GM19395 (cell line): ENCODE measurements at regions not wholly inside any gene's neighbourhood (a gene's known extent, or its start where the extent isn't known, plus 50 kb on each side); places are given as distances from the start of the nearest gene placed in this dataset.
"Not testable (repeated sequence)": the region's sequence is repeated elsewhere in the genome, so short reads cannot be mapped to it uniquely, and the experiment has no call there.

Source experiments
- ATAC-seq: cut with Tn5 transposase; IDR thresholded peaks from one replicate; pipeline ENCODE4 v1.9.1; 2021; ENCODE audit warnings: mild to moderate bottlenecking, moderate library complexity; ENCODE audit not compliant: unreplicated experiment

DNA sequence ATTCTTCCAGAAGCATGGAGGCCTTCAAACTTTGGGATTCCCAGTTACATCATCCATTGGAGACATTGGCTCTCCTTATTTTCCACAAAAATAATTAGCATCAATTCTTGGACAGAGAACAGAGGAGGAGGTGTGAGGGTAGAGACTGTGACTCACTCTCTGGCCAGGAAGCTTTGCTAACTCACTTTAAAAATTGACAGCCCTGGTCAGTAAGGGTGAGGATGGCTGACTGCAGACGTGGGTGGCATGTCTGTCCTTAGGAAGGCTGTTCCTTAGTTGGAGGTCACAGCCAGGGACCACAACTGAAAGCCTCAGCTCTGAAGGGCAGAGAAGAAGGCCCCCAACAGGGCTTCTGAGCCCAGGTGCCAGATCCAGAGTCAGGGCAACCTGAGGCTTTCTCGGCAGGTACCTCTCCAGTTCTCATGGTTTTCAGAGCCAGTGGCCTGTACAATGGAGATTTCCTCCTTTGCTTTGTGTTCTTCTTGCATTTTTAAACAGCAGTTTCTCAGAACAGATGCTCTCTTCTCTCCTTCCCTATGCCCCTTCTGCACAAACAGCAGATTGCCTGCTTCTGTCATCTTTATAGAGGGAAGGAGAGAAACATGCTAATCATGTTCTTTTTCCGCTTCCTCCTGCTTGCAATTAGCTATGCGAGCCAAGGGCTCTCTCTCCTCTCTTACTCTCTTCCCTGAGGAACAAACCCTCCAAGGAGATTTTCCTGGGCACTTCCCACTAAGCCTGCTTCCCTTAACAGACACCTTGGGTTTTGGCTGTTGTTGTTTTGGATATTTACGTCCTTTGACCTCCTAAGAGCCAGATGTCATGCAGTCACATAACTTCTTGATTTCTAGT lies 92.5 kb upstream of the ZNF366 start:
- no peak for ATAC-seq

DNA sequence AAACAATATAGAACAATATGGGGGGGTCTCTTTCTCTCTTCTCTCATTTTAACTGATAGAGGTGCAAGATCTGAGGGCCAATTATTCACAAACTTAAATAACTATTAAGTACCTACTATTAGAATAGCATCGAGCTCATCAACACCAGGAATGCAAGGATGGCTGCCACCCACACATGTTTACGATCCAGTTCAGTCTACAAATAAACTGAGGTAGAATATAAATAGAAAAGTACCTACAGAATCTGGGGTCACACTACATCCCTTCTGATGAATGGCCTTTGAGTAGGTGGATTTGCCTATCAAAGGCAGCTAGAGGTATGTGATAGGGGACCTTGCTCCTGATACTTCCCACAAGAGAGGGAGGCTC lies 91.8 kb upstream of the ZNF366 start:
- ATAC-seq: no peak

DNA sequence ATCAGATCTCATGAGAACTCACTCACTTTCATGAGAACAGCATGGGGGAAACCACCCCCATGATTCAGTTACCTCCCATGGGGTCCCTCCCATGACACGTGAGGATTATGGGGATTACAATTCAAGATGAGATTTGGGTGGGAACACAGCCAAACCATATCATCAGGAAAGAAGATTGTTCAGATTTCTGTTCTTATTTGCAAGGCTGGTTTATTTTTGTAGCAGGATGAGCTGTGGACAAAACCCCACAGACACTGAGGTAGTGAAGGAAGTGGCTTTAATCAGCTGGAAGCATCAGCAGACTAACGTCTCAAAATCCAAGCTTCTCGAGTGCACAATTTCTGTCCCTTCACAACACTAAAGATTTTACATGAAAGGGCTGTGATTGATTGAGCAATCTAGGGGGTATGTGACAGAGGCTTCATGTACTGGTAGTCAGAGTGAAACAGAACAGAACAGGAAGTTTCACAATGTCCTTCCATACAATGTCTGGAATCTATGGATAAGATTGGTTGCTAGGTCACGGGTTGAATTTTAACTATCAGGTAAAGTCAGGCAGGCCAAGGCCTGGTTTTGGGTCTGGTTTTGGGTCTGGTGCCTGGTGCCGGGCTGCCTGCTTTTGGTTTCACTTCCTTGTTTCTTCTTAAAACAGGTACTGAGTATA lies 91.3 kb upstream of the ZNF366 start:
- ATAC-seq: no peak

DNA sequence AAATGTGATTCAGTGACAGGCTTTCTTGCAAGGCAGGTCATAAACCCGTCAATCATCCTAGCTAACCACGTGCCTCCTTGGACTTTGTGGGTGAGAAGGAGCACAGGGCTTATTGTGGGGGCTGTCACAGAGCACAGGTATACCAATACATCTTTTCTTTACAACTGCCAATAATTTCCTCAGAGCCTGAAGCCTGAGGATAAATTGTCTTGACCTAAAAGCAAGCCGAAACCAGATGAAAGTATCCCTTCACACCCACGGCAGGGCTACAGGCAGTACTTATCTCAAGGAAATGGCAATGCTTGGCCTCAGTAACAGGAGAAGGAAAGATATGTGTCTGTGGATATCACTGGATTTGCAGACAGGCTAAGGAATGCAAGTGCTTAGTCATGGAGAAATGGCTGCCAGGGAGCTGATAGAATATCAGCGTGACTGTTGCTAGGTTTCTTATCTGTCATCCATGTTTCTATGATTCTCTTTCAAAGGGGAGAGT lies 90.3 kb upstream of the ZNF366 start:
- ATAC-seq: no peak

DNA sequence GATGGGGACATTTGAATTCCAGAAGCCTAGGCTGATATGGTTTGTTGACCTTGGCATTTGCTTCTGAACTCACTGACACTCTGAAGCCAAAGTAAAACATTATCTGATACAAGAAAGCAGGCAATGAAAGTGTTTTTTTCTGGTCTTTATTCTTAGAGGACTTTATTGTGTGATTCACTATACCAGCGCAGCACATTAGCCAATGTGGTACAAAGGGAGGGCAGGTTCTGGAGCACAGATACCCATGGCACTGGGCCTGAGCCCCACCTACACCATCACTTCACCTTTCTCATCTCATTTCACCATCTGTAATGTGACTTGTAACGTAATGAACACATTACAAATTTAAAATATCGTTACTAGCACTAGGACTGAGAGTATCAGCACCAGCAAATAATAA lies 89.7 kb upstream of the ZNF366 start:
- ATAC-seq: no peak

DNA sequence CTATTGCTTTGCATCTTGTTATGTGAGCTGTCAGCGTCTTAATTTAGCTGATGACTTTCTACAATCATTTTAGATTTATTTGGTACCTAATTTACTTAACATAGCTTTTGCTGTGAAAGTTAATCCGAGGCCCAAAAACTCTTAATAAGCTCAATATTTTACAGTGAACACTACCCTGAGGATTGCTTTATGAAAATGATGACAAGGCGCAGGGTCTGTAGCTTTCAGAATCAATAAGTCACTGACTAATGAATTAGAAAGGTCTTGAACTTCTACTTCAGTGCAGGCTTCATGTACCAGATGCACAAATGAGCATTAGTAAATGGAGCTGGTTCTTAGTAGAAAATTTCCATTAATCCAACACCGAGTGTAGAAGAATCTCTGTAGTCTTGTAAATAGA lies 81.4 kb upstream of the ZNF366 start:
- no peak for ATAC-seq

DNA sequence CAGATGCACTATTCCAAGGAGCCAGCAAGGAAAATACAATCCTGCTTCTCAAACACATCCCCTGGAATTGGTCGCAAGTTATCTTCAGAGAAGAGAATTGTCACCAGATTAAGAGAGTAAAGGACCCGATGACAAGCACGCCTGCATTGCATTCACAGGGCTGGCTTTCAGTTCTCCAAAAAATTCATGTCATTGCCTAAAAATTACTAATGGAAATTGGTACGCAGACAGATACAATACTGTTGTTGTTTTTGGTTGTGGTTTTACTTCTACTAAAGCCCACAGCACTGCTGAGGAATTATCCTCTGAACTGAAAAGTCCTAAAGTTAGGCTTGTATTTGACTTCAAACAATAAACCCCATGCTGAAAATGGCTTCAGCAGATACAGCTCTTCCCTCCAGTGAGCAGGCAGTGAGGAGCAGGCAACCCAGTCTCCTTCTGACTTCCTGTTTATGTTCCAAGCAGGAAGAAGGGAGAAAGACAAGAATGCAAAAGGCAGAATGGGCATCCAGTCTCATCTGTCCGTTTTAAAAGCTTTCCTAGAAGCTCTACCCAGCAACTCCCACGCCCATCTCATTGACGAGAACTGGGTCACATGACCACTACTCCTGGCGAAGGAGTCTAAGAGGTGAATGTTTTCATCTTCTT lies 80.6 kb upstream of the ZNF366 start:
- no peak for ATAC-seq

DNA sequence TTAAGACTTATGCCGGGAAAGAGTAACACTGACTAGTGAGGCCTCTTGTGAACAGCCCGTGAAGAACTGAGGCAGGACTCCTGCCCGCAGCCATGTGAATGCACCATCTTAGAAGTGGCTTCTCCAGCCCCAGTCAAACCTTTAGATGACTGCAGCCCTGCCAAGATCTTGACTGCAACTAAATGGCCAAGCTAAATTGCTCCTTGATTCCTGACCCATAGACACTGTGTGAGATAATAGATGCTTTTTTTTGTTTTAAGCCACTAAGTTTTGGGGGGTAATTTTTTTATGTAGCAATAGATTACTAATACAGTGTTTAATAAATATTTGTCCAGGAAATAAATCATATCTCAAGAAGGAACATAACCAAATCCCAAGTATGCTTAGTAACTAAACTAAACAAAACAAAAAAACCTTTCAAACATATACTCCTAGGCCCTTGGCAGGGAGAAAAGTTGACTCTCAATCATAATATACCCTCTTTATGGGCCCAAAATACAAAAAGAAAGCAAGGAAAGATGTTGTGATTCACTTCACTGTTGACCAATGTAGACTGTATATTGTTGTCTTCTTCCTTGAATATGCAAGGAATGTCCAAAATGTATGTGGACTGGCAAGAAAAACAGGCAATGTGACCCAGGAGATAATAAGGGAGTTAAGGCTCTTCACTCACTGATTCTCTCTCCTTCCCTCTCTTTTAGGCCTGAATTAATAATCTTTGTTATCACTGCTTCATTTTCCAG lies 79.7 kb upstream of the ZNF366 start:
- no peak for ATAC-seq

DNA sequence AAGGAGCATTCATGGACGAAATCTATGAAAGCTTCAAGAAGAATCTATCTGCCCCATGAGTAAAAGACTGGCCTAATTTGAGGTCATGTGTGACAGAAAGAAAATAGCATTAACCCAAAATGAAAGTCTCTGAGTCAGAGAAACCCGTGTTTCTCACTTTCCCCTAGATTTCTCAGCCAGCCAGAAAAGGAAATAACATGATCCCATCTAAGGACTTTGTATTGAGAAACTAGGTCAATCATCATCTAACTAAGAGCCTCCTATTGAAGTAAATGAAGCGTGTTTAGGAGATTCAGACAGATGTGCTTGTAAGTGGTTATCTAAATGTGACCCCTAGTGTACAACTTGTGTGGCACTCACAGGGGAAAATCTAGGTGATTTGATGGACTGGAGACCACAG lies 77.3 kb upstream of the ZNF366 start:
- peak; percentile 69 for ATAC-seq

DNA sequence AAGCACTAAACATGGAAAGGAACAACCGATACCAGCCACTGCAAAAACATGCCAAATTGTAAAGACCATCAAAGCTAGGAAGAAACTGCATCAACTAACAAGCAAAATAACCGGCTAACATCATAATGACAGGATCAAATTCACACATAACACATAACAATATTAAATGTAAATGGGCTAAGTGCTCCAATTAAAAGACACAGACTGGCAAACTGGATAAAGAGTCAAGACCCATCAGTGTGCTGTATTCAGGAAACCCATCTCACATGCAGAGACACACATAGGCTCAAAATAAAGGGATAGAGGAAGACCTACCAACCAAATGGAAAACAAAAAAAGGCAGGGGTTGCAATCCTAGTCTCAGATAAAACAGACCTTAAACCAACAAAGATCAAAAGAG lies 72.1 kb upstream of the ZNF366 start:
- not testable (repeated sequence) for ATAC-seq

DNA sequence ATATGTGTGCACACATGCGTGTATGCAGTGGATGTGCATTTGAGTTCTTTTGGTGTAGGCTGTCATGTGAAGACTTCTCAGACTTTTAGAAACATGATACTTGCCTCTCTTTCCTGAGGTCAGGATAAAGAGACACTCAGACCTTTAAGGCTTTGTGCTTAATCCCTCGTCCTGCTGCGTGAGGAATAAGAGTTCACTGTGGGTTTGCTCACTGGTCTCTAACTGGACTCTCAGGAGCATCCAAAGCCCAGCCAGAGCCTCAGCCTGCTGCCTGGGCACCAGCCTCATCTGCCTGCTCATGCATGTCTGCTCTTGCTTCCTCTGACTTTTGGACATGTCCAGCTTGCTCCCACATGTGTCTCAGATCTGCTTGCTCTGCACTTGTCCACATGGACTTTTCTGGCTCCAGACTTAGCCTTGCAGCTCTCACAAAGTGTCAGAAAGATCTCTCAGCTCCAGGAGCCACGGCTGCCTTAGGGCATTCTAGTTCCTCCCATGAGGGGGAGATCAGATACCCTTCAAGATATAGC lies 65.1 kb upstream of the ZNF366 start:
- no peak for ATAC-seq

DNA sequence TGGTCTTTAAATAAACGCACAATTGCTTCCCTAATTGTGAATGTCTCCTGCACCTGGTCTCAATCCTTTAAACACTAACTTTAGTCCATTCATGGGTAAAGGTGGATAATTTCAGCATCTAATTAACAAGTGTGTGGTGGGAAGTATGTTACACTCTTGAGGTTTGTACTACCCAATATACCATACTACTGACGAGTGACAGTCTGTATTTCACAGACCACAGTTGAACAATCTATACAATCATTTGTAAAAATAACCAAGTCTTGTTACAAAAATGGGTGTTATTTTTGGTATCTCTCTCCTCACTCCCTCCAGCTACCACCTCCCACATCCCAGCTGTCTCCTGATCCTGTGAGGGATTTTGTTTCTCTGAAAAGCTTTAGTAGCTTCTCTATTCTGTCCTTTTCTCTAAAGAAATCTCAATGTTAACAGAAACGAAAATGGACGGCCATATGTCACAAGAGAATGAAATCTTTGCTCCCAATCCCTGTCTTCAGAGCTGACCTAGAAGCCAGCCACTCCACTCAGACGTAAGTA lies 62.3 kb upstream of the ZNF366 start:
- no peak for ATAC-seq

DNA sequence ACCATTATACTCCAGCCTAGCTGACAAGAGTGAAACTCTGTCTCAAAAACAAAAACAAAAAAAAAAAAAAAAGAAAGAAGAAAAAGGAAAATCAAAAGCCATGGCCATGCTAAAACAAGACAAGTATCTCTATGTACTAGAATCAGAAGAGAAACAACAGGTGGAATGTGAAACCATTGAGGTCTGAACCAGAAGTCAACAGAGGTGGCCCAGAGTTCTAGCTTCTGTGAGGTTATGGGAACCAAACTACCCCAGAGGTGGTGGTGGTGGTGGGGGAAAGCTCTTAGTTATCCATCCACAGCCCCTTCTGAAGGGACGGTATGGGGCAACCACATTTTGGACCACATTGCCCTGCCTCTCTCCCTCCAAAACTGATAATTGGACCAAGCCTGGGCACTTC lies 59.5 kb upstream of the ZNF366 start:
- ATAC-seq: no peak

DNA sequence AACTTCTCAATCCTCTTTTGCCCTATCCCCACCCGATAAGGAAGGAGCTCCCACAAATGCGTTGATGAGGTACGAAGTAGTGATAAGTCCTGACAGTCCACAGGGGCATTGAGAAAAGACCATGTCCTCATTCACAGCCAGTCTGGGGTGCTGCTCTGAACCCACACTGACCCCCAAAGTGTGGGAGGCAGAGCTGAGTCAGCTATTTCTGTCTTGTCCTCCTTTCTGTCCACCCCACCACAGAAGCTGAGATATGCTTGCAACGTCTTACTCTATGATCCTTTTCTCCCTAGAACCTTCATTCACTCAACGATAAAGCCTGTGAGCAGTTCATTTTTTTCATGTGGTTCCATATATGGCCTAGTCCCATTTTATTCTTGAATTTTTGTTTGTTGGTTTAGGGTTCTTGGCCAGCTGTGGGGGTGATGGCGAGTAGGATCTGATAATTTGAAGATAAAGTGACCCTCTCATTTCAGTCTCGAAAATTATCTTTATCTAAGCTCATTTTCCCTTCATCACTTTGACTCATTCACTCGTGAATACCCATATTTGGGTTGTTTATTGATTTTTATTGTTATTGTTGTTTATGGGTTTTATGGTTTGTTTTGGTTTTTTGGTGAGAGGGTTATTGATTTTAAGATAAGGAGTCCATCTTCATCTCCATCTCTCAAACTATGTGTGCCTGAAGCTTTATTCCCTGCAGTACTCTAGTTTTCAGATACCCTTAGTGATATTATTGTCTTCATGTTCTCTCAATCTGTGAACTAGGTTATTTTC lies 58.5 kb upstream of the ZNF366 start:
- ATAC-seq: no peak

DNA sequence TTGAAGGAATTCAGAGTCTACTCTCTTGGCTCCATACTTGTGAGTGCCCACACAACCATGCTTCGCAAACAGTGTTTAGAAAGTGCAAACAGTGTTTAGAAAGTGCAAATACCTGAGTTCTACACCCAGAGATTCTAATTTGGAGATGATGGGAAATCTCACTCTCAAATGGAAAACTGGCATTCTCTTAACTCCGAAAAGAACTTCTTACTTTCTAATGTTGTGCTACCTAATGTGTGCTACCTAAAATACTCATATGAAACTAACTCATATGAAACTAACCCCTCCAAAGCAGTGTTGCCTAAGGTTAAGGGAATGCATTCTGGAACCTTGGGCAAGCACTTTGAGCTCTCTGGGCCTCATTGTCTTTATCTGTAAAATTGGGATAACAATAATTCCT lies 55.5 kb upstream of the ZNF366 start:
- no peak for ATAC-seq

DNA sequence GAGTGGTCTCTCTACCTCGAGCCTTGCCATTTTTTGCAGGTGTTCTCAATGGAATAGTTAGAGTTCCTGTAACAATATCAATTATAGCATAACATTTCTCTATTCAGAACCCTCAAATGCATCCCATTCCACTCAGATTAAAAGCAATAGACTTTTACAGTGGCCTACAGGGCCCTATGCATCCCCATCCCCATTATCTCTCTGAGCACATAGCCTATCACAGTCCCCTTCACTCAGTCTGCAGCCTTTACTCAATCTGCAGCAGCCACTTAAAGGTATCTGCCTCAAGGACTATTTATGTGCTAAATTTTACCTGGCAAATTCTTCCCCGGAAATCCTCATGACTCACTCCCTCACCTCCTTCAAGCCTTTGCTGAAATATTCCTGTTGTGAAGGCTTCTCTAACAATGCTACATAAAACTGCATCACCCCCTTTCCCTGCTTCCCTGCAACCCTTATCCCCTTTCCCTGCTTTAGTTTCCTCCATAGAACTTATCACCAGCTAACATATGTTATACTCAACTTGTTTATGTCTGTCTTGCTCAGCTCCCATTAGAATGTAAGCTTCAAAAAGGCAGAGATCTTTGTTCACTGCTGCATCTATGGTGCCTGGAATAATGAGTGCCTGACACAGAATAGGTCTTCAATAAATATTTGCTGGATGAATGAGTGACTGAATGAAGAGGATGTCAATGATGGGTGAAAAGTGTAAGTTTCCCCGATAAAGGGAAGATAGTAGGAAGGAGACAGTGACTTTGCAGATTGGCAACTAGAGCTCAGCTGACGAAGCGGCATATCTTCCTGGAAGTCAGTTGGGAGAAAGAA lies 54.1 kb upstream of the ZNF366 start:
- ATAC-seq: no peak

DNA sequence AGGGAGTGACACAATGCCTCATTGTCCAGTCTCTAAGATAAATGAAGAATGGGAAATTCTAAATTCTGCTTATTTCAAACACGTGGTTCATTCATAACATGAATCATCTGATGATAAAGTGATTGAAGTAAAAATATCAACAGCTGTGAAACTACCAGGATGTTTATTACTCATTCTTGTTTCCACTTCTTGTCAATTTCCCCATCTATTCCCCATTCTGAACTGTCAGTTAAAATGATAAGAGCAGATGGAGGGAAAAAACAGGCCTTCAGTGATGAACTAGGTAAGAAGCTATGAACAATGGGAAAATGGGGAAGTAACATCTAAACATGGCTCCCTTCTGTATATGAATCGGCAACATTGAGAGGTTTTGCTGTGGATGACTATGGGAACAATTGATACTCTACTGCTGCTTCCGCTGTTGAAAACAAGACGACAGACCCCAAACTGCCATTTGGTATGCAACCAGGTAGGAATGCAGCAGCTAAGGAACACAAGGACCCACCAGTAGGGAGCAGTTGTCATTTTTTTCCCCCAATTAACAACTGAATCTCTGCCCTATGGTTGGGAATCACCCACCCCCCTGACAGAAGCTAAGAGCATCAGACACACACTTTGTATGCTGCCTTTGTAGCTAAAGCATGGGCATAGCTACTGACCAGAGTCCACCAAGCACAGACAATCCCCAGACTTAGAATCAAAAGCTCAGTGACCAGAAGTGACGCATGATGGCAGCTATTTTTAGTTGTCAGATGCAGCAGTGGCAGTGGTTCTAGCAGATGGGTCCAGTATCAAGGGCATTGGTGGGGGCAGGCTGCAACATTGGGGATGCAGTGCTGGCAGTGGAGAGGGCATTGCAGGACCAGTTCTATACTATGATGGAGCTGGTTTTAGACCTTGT lies 52.9 kb upstream of the ZNF366 start:
- no peak for ATAC-seq

DNA sequence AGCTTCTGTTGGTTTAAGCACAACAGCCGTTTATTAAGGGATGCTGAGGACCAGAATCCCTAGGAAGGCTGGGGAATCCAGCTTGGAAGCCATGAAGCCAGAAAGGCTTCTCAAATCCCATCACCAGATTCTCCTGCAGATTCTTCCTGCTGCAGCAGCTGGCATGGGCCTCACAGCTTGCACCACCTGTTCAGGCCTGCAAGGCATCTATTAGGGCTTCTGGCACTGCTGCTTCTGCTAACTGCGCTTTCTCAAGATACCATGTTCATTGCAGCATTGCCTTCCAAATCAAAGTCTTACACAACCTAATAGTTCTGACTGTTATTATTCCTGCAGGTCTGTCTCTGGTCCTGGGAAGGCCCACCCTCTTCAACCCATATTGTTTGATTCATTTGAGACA lies 51.2 kb upstream of the ZNF366 start:
- no peak for ATAC-seq
